ENCODE measurements at regions not wholly inside any gene's neighbourhood (a gene's known extent, or its start where the extent isn't known, plus 50 kb on each side); places are given as distances from the start of the nearest gene placed in this dataset.

- TF ChIP-seq ATF2 (IDR thresholded peaks at IDR 0.05; ENCODE audit: low read length) = no peak
- no peak for TF ChIP-seq CTCF (IDR thresholded peaks at IDR 0.05 in 2 of 3, conservative IDR thresholded peaks at IDR 0.05 in 1 of 3; ENCODE audit: control insufficient read depth in 2 of 3, extremely low read depth in 1 of 3, insufficient read depth in 1 of 3, low read depth in 3 of 3, low read length in 3 of 3)
- no peak for TF ChIP-seq TCF7 (IDR thresholded peaks at IDR 0.05; ENCODE audit: borderline replicate concordance)
- TF ChIP-seq GABPA (IDR thresholded peaks at IDR 0.05; ENCODE audit: low read depth) = no peak
- no peak for TF ChIP-seq REST (IDR thresholded peaks at IDR 0.05; ENCODE audit: low read depth, low read length)
- no peak for TF ChIP-seq EGR1 (IDR thresholded peaks at IDR 0.05; ENCODE audit: borderline replicate concordance in 1 of 2, low read depth in 2 of 2, low read length in 2 of 2)
- no peak for TF ChIP-seq ZNF687 (IDR thresholded peaks at IDR 0.05)
- no peak for TF ChIP-seq ATF3 (IDR thresholded peaks at IDR 0.05; ENCODE audit: borderline replicate concordance, extremely low read depth, low read depth, low read length)
- TF ChIP-seq POU2F2 (IDR thresholded peaks at IDR 0.05; ENCODE audit: borderline replicate concordance, low read depth, low read length) = no peak
- TF ChIP-seq ZZZ3 (IDR thresholded peaks at IDR 0.05; ENCODE audit: control insufficient read depth, insufficient read length, low read depth) = no peak
- TF ChIP-seq GATAD2B (conservative IDR thresholded peaks at IDR 0.05; ENCODE audit: low read depth) = no peak
- no peak for TF ChIP-seq POLR2AphosphoS5 (IDR thresholded peaks at IDR 0.05; ENCODE audit: low read length)
- TF ChIP-seq MLLT1 (IDR thresholded peaks at IDR 0.05) = no peak
- TF ChIP-seq HSF1 (IDR thresholded peaks at IDR 0.05; ENCODE audit: low read depth, low read length) = no peak
Measured at GRCh38 chr1:67555461-67556296, 125.5 kb upstream of the SERBP1 start.

All from GM12878 (cell line).